Lower leg skin (tissue), 4 donors: ENCODE measurements at regions not wholly inside any gene's neighbourhood (a gene's known extent, or its start where the extent isn't known, plus 50 kb on each side); places are given as distances from the start of the nearest gene placed in this dataset.

Source experiments
- DNase-seq, 2 donors: peaks; one replicate each; pipeline ENCODE4 v3.0.0-alpha.2; 2019; ENCODE audit warnings: low spot score in 2 of 2
- H3K4me3 ChIP-seq: fragments of 200-600 bp; sonication (generic); 2 replicates; pipeline ENCODE4 v1.5.1; 2017; ENCODE audit warnings: mild to moderate bottlenecking, low read depth; ENCODE audit not compliant: poor library complexity, severe bottlenecking
- POLR2A ChIP-seq, 2 donors: fragments of 450-650 bp; IDR thresholded peaks; one replicate each; pipeline ENCODE4 v1.6.1; 2016 to 2017; ENCODE audit warnings: antibody characterized with exemption in 2 of 2, mild to moderate bottlenecking in 1 of 2, moderate library complexity in 1 of 2
- WGBS, 2 donors: methylation state at CpG; one replicate each; pipeline ENCODE4 v1.1.5; 2018; 5-methylcytosine and 5-hydroxymethylcytosine counted together
- intact Hi-C: fragments of 100-400 bp; cut with DNase I; formaldehyde crosslinking; loops from one replicate; pipeline ENCODE4 v1.15.0; 2023; ENCODE audit warnings: low total_unique reads
- TF ChIP-seq, protein P1 (sequence below), 3 donors: fragments of 450-650 bp; IDR thresholded peaks; one replicate each; pipeline ENCODE4 v1.5.1; 2016; ENCODE audit warnings: antibody characterized with exemption in 3 of 3, mild to moderate bottlenecking in 3 of 3, moderate library complexity in 2 of 3

DNA sequence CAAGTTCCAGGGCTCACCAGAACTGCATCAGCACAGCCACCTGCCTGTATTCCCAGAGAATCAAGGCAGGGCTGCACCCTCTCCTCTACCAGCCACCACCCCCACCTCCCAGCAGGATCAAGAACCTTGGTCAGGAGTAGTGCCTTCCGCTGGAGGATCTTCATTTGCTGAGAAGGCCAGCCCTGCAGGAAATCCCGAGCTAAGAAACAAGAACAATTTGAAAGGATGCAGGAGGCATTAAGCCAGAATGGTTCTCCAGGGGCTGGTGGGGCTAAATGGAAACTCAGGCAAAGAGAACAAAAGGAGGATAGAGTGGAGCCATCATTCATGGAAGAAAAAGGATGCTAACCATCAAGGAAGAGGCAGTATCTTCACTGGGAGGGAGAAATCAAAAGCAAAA lies 147.3 kb upstream of the SLC14A2 start:
- intact Hi-C loops: no loop called here
- no peak for DNase-seq
- no peak overlapping the region for H3K4me3 ChIP-seq
- 67 to 74% methylated on average over 2 of the region's 2 CpGs for WGBS, 2 donors
- TF ChIP-seq POLR2A (IDR thresholded peaks at IDR 0.05): no peak
- TF ChIP-seq, protein P1, sequence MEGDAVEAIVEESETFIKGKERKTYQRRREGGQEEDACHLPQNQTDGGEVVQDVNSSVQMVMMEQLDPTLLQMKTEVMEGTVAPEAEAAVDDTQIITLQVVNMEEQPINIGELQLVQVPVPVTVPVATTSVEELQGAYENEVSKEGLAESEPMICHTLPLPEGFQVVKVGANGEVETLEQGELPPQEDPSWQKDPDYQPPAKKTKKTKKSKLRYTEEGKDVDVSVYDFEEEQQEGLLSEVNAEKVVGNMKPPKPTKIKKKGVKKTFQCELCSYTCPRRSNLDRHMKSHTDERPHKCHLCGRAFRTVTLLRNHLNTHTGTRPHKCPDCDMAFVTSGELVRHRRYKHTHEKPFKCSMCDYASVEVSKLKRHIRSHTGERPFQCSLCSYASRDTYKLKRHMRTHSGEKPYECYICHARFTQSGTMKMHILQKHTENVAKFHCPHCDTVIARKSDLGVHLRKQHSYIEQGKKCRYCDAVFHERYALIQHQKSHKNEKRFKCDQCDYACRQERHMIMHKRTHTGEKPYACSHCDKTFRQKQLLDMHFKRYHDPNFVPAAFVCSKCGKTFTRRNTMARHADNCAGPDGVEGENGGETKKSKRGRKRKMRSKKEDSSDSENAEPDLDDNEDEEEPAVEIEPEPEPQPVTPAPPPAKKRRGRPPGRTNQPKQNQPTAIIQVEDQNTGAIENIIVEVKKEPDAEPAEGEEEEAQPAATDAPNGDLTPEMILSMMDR (IDR thresholded peaks at IDR 0.05): no peak

DNA sequence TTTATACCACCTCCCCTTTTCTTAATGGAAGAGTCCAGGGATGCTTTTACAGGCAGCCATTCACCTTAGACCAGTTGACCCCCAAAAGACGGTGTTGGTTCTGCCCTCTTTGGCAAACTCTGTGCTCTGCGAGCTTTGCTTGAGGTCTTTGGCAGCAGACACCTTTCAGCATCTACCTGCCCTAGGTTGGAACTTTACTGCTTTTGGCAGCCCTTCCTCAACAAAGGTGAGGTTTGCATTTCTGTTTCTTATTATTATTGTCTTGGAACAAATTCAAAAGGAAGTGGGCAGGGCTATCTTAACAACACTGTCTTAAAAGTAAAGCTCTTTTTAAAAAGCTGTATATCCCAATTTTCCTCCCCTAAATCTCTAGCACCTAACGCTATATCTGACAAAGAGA lies 136.4 kb upstream of the SLC14A2 start:
- intact Hi-C loops: no loop called here
- H3K4me3 ChIP-seq: no peak overlapping the region
- DNase-seq: no peak
- no peak for TF ChIP-seq POLR2A (IDR thresholded peaks at IDR 0.05)
- TF ChIP-seq, protein P1 (IDR thresholded peaks at IDR 0.05): no peak
- 59 to 63% methylated on average over 3 of the region's 3 CpGs for WGBS, 2 donors

DNA sequence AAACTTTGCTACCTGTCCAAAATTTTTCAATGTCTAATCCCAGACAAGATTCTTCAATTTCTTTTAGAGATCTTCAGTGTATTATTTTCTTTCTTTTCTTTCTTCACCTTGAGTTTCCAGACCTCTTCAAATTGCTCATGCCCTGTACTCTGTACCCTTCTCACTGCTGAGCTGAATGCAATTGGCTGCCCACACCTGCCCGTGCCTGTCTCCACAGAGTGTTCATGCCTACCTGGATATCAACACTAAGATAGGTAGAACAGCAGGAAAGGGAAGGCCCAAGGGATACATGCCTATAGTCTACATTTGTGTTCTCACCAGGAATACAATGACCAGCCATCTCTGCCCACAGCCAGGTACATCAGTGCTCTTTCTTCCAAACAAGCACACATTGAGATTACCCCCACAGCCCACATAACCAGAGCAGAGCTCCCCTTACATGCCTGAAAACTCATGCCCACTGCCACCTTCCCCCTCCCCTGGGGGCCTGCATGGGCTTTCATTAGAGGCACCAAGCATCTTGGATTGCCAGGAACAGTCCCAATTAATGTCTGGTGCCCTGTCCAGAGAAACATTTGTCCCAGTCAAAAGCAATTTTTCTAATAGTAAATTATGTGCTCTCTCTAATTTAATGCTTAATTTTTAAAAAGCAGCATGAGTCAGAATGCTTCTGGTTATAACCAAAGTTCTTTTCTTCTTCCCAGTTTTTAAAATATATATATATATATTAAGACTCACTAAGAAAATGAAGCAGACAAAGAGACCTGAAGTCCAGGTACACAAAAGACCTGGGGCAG lies 134.9 kb upstream of the SLC14A2 start:
- TF ChIP-seq POLR2A (IDR thresholded peaks at IDR 0.05): no peak
- TF ChIP-seq, protein P1 (IDR thresholded peaks at IDR 0.05): no peak
- intact Hi-C loops: no loop called here
- 70 to 76% methylated on average over 1 of the region's 1 CpG for WGBS, 2 donors
- no peak for DNase-seq
- no peak overlapping the region for H3K4me3 ChIP-seq

DNA sequence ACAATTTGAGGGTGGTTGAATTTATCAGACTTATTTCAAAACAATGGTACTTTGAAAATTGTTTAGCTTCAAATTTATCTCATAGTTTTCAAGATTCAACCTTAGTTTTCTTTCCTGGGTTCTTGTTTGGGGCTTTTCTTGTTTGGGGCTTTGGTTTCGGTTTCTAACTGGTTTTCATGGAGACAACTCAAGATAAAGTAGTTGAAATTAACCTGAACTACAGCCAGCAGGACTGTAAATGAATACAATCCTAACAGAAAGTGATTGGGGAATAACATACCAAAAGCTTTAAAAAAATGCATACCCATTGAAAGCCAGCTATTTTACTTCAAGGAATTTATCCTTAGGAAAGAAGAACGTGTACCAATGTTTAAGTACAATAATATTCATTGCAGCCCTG lies 133.5 kb upstream of the SLC14A2 start:
- WGBS, 2 donors: 44 to 58% methylated on average over 2 of the region's 2 CpGs
- DNase-seq: no peak
- no peak overlapping the region for H3K4me3 ChIP-seq
- intact Hi-C loops: no loop called here
- no peak for TF ChIP-seq POLR2A (IDR thresholded peaks at IDR 0.05)
- TF ChIP-seq, protein P1 (IDR thresholded peaks at IDR 0.05): no peak

DNA sequence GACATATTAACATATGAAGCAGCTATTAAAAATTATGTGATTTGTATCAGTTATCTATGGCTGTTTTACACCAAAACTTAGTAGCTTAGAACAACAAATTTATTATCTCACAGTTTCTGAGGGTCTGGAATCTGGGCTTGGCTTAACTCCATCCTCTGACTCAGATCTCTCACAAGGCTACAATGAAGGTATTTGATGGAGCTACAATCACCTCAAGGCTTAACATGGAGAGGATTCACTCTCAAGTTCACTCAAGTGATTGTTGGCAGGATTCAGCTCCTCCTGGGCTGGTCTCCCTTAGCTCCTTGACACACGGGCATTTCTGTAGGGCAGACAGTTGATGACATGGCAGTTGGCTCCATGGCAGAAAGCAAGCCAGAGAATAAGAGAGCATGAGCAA lies 133.0 kb upstream of the SLC14A2 start:
- DNase-seq: no peak
- intact Hi-C loops: no loop called here
- WGBS, 2 donors: 30 to 33% methylated on average over 1 of the region's 1 CpG
- TF ChIP-seq POLR2A (IDR thresholded peaks at IDR 0.05): no peak
- TF ChIP-seq, protein P1 (IDR thresholded peaks at IDR 0.05): no peak
- no peak overlapping the region for H3K4me3 ChIP-seq

DNA sequence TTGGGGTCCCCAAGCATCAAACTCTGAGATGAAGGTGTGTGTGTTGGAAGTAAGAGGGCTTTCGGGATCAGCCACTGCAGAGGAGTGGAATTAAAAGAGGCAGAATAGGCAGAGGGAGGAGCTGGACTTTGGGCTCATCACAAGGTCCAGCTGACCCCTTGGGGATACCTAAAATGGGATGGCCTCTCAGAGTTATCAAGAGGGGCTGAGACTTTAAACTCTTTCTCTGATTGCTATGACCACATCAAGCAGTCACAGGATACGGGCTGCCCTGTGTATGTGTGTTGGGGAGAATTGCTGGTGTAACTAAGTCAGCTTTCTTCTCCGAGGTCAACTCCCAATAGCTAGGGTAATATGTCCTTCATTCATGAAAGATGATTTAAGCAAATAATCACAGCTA lies 127.7 kb upstream of the SLC14A2 start:
- intact Hi-C loops: no loop called here
- TF ChIP-seq, protein P1 (IDR thresholded peaks at IDR 0.05): no peak
- TF ChIP-seq POLR2A (IDR thresholded peaks at IDR 0.05): no peak
- DNase-seq: no peak
- no peak overlapping the region for H3K4me3 ChIP-seq
- 93 to 99% methylated on average over 3 of the region's 3 CpGs for WGBS, 2 donors
